ENCODE measurements at regions not wholly inside any gene's neighbourhood (a gene's known extent, or its start where the extent isn't known, plus 50 kb on each side); places are given as distances from the start of the nearest gene placed in this dataset.

GRCh38 chr13:23515116-23515515 lies 55.1 kb upstream of the TNFRSF19 start:
- no peak overlapping the region for H3K4me3 ChIP-seq
- H3K4me1 ChIP-seq = no peaks in the 10 kb centered on the region
- no peak overlapping the region for H3K27ac ChIP-seq
- TF ChIP-seq POLR2A (IDR thresholded peaks at IDR 0.05) (no peak), CTCF (IDR thresholded peaks at IDR 0.05) (no peak)
- no peaks in the 10 kb centered on the region for H3K36me3 ChIP-seq (replicated peaks in 1 of 2; ENCODE audit: insufficient read depth in 1 of 2, low read depth in 2 of 2)
- 29 to 31% methylated on average over 2 of the region's 2 CpGs for WGBS, 2 donors
- DNase-seq (no peak), ATAC-seq (no peak)
- intact Hi-C loops (cut with DNase I) = no loop called here
- no peaks in the 10 kb centered on the region for H3K9me3 ChIP-seq
- H3K27me3 ChIP-seq = no peaks in the 10 kb centered on the region

GRCh38 chr13:23516190-23516589 lies 54.0 kb upstream of the TNFRSF19 start:
- Histone ChIP-seq H3K27ac (no peak overlapping the region), H3K4me3 (no peak overlapping the region), H3K4me1 (no peaks in the 10 kb centered on the region), H3K27me3 (no peaks in the 10 kb centered on the region), H3K36me3 (replicated peaks in 1 of 2; ENCODE audit: insufficient read depth in 1 of 2, low read depth in 2 of 2) (no peaks in the 10 kb centered on the region), H3K9me3 (no peaks in the 10 kb centered on the region)
- 41 to 53% methylated on average over 3 of the region's 3 CpGs for WGBS, 2 donors
- DNase-seq (no peak), ATAC-seq (no peak)
- intact Hi-C loops (cut with DNase I) = no loop called here
- no peak for TF ChIP-seq POLR2A (IDR thresholded peaks at IDR 0.05)
- TF ChIP-seq CTCF (IDR thresholded peaks at IDR 0.05) = no peak

- no peak for TF ChIP-seq CTCF (IDR thresholded peaks at IDR 0.05)
- TF ChIP-seq POLR2A (IDR thresholded peaks at IDR 0.05) = no peak
- 21 to 41% methylated on average over 2 of the region's 2 CpGs for WGBS, 2 donors
Observed at GRCh38 chr13:23516702-23517101, 53.5 kb upstream of the TNFRSF19 start.

GRCh38 chr13:23518231-23518630 lies 52.0 kb upstream of the TNFRSF19 start:
- TF ChIP-seq CTCF (IDR thresholded peaks at IDR 0.05) = no peak
- no peak for TF ChIP-seq POLR2A (IDR thresholded peaks at IDR 0.05)
- ATAC-seq (no peak), DNase-seq (no peak)
- Histone ChIP-seq H3K4me1 (no peaks in the 10 kb centered on the region), H3K27me3 (no peaks in the 10 kb centered on the region), H3K9me3 (no peaks in the 10 kb centered on the region), H3K27ac (no peak overlapping the region), H3K36me3 (replicated peaks in 1 of 2; ENCODE audit: insufficient read depth in 1 of 2, low read depth in 2 of 2) (no peaks in the 10 kb centered on the region), H3K4me3 (no peak overlapping the region)
- WGBS, 2 donors = 54 to 63% methylated on average over 3 of the region's 3 CpGs
- intact Hi-C loops (cut with DNase I) = no loop called here

More at GRCh38 chr13:23516702-23517101, 53.5 kb upstream of the TNFRSF19 start:
- no peaks in the 10 kb centered on the region for H3K27me3 ChIP-seq
- no peak overlapping the region for H3K27ac ChIP-seq
- intact Hi-C loops (cut with DNase I) = no loop called here
- ATAC-seq (no peak), DNase-seq (no peak)
- H3K4me1 ChIP-seq = no peaks in the 10 kb centered on the region
- H3K9me3 ChIP-seq = no peaks in the 10 kb centered on the region
- H3K36me3 ChIP-seq (replicated peaks in 1 of 2; ENCODE audit: insufficient read depth in 1 of 2, low read depth in 2 of 2) = no peaks in the 10 kb centered on the region
- no peak overlapping the region for H3K4me3 ChIP-seq

Data from body of pancreas (tissue), 4 donors.